H9 (cell line): ENCODE measurements at regions not wholly inside any gene's neighbourhood (a gene's known extent, or its start where the extent isn't known, plus 50 kb on each side); places are given as distances from the start of the nearest gene placed in this dataset.

Experiments used
- DNase-seq: peaks from one replicate; pipeline ENCODE4 v3.0.0-alpha.2; 2017
- H2AFZ ChIP-seq: one replicate; pipeline ENCODE4 v1.6.1; 2013; ENCODE audit warnings: mild to moderate bottlenecking, low read length, control low read depth, moderate library complexity
- H2AK5ac ChIP-seq: 2 replicates; pipeline ENCODE4 v1.6.1; 2013; ENCODE audit warnings: low read length, control low read depth, mixed read lengths; ENCODE audit not compliant: insufficient read length
- H2BK120ac ChIP-seq: one replicate; pipeline ENCODE4 v1.6.1; 2013; ENCODE audit warnings: low read depth, mild to moderate bottlenecking, low read length, control low read depth, inconsistent platforms; ENCODE audit not compliant: poor library complexity, severe bottlenecking
- H2BK12ac ChIP-seq: 2 replicates; pipeline ENCODE4 v1.6.1; 2013; ENCODE audit warnings: low read length, control low read depth, mixed read lengths, low read depth; ENCODE audit not compliant: insufficient read length
- H2BK15ac ChIP-seq: 2 replicates; pipeline ENCODE4 v1.6.1; 2013; ENCODE audit warnings: low read depth, low read length, control low read depth
- H2BK20ac ChIP-seq: one replicate; pipeline ENCODE4 v1.6.1; 2013; ENCODE audit warnings: low read depth, mild to moderate bottlenecking, low read length, control low read depth, inconsistent platforms; ENCODE audit not compliant: poor library complexity, severe bottlenecking
- H2BK5ac ChIP-seq: 2 replicates; pipeline ENCODE4 v1.6.1; 2013; ENCODE audit warnings: low read length, control low read depth, mixed read lengths; ENCODE audit not compliant: insufficient read length
- H3K14ac ChIP-seq: 2 replicates; pipeline ENCODE4 v1.6.1; 2013; ENCODE audit warnings: low read length, control low read depth; ENCODE audit not compliant: insufficient read depth
- H3K18ac ChIP-seq: 2 replicates; pipeline ENCODE4 v1.6.1; 2013; ENCODE audit warnings: low read depth, mild to moderate bottlenecking, mixed read lengths, low read length, control low read depth; ENCODE audit not compliant: insufficient read length
- H3K23ac ChIP-seq: 2 replicates; pipeline ENCODE4 v1.6.1; 2013; ENCODE audit warnings: low read length, control low read depth, mixed read lengths, low read depth; ENCODE audit not compliant: insufficient read length
- H3K23me2 ChIP-seq: 2 replicates; pipeline ENCODE4 v1.6.1; 2013; ENCODE audit warnings: low read depth, mild to moderate bottlenecking, mixed read lengths, low read length, control low read depth; ENCODE audit not compliant: insufficient read length, poor library complexity, severe bottlenecking
- H3K27ac ChIP-seq: 2 replicates; pipeline ENCODE4 v1.5.1; 2013; ENCODE audit warnings: low read length, control low read depth, mixed read lengths, low read depth; ENCODE audit not compliant: insufficient read length
- H3K27me3 ChIP-seq: 2 replicates; pipeline ENCODE4 v1.6.1; 2013; ENCODE audit warnings: low read length, control low read depth, inconsistent platforms; ENCODE audit not compliant: insufficient read depth
- H3K4ac ChIP-seq: 2 replicates; pipeline ENCODE4 v1.6.1; 2013; ENCODE audit warnings: low read depth, mild to moderate bottlenecking, control low read depth, inconsistent platforms, low read length, moderate library complexity
- H3K4me1 ChIP-seq: 2 replicates; pipeline ENCODE4 v1.6.1; 2013; ENCODE audit warnings: low read length, control low read depth, inconsistent platforms; ENCODE audit not compliant: insufficient read depth
- H3K4me2 ChIP-seq: 2 replicates; pipeline ENCODE4 v1.6.1; 2013; ENCODE audit warnings: low read length, control low read depth, mixed read lengths; ENCODE audit not compliant: insufficient read length, insufficient read depth
- H3K56ac ChIP-seq: 2 replicates; pipeline ENCODE4 v1.6.1; 2013; ENCODE audit warnings: low read depth, mild to moderate bottlenecking, mixed read lengths, low read length, control low read depth; ENCODE audit not compliant: insufficient read length
- H3K79me1 ChIP-seq: 2 replicates; pipeline ENCODE4 v1.6.1; 2013; ENCODE audit warnings: low read depth, mild to moderate bottlenecking, moderate library complexity, low read length, control low read depth, inconsistent platforms; ENCODE audit not compliant: insufficient read depth, poor library complexity, severe bottlenecking
- H3K79me2 ChIP-seq: 2 replicates; pipeline ENCODE4 v1.6.1; 2013; ENCODE audit warnings: low read length, control low read depth, inconsistent platforms; ENCODE audit not compliant: insufficient read depth
- H3K9ac ChIP-seq: 2 replicates; pipeline ENCODE4 v1.6.1; 2013; ENCODE audit warnings: low read length, control low read depth, mixed read lengths; ENCODE audit not compliant: insufficient read length; ENCODE audit errors: extremely low read depth
- H3K9me3 ChIP-seq: one replicate; pipeline ENCODE4 v1.6.1; 2013; ENCODE audit warnings: low read depth, low read length, inconsistent platforms; ENCODE audit not compliant: control insufficient read depth
- H3T11ph ChIP-seq: one replicate; pipeline ENCODE4 v1.6.1; 2013; ENCODE audit warnings: mild to moderate bottlenecking, low read length, control low read depth, inconsistent platforms
- H4K20me1 ChIP-seq: one replicate; pipeline ENCODE4 v1.6.1; 2013; ENCODE audit not compliant: control insufficient read depth, insufficient read length, insufficient read depth
- H4K5ac ChIP-seq: 2 replicates; pipeline ENCODE4 v1.6.1; 2013; ENCODE audit warnings: low read depth, mild to moderate bottlenecking, mixed read lengths, low read length, control low read depth; ENCODE audit not compliant: insufficient read length
- H4K8ac ChIP-seq: replicated peaks from 2 replicates; pipeline ENCODE4 v1.6.1; 2013; ENCODE audit warnings: low read length, control low read depth, mixed read lengths, low read depth; ENCODE audit not compliant: insufficient read length
- H4K91ac ChIP-seq: 2 replicates; pipeline ENCODE4 v1.6.1; 2013; ENCODE audit warnings: low read depth, mild to moderate bottlenecking, moderate library complexity, mixed read lengths, low read length, control low read depth; ENCODE audit not compliant: insufficient read length
- H3K27ac Mint-ChIP-seq, 3 experiments: 2 replicates in 2 of 3; 3 replicates in 1 of 3; pipeline ENCODE4 v1.8.0; 2020 to 2021; ENCODE audit warnings: mixed read lengths in 3 of 3, mild to moderate bottlenecking in 1 of 3, moderate library complexity in 1 of 3
- H3K27me3 Mint-ChIP-seq: 2 replicates; pipeline ENCODE4 v1.8.0; 2021; ENCODE audit warnings: low read depth, mild to moderate bottlenecking, moderate library complexity, mixed read lengths
- H3K36me3 Mint-ChIP-seq, 3 experiments: 2 replicates in 2 of 3; 3 replicates in 1 of 3; pipeline ENCODE4 v1.8.0; 2020 to 2021; ENCODE audit warnings: low read depth in 3 of 3, mixed read lengths in 3 of 3; ENCODE audit not compliant: insufficient read depth in 1 of 3
- H3K4me1 Mint-ChIP-seq, 2 experiments: 2 replicates each; pipeline ENCODE4 v1.8.0; 2020; ENCODE audit warnings: mixed read lengths in 2 of 2
- H3K4me3 Mint-ChIP-seq, 2 experiments: 2 replicates in 1 of 2; 3 replicates in 1 of 2; pipeline ENCODE4 v1.8.0; 2020 to 2021; ENCODE audit warnings: mild to moderate bottlenecking in 2 of 2, mixed read lengths in 2 of 2, moderate library complexity in 1 of 2
- H3K9me3 Mint-ChIP-seq, 2 experiments: 2 replicates in 1 of 2; 3 replicates in 1 of 2; pipeline ENCODE4 v1.8.0; 2020; ENCODE audit warnings: mild to moderate bottlenecking in 2 of 2, mixed read lengths in 2 of 2, moderate library complexity in 1 of 2
- CTCF ChIP-seq: fragments of 200-600 bp; sonication (generic); conservative IDR thresholded peaks from 3 replicates; pipeline ENCODE4 v1.8.0; 2021; ENCODE audit warnings: antibody characterized with exemption, mild to moderate bottlenecking
- WGBS: extraction: QIAGEN DNeasy Blood & Tissue Kit; methylation state at CpG from one replicate; pipeline ENCODE4 v1.1.7; 2013; ENCODE audit warnings: missing lambda C conversion rate, low lambda C conversion rate, mixed read lengths; ENCODE audit not compliant: insufficient read length; ENCODE audit errors: extremely low coverage; 5-methylcytosine and 5-hydroxymethylcytosine counted together

- H3K18ac ChIP-seq: no peak overlapping the region
- no peak overlapping the region for H3K56ac ChIP-seq
- no peaks in the 10 kb centered on the region for H3K36me3 Mint-ChIP-seq
- no peak overlapping the region for H2BK5ac ChIP-seq
- H3K9ac ChIP-seq: no peak overlapping the region
- no peak overlapping the region for H2BK12ac ChIP-seq
- no peaks in the 10 kb centered on the region for H4K20me1 ChIP-seq
- WGBS: no CpG with 5 or more reads among the region's 6 CpGs
- no peak overlapping the region for H3K4me2 ChIP-seq
- no peak for TF ChIP-seq CTCF
- H2AK5ac ChIP-seq: no peak overlapping the region
- no peak overlapping the region for H3K27ac Mint-ChIP-seq
- H3T11ph ChIP-seq: no peak overlapping the region
- H3K27ac ChIP-seq: no peak overlapping the region
- no peak overlapping the region for H4K5ac ChIP-seq
- H3K9me3 ChIP-seq: no peaks in the 10 kb centered on the region
- no peak overlapping the region for H4K8ac ChIP-seq
- no peak overlapping the region for H4K91ac ChIP-seq
- peaks cover 0 to 3% of the 10 kb centered on the region in 2 experiments; a peak in 2 of 4 replicates for H3K4me1 Mint-ChIP-seq
- no peak overlapping the region for H3K14ac ChIP-seq
- H2BK20ac ChIP-seq: no peak overlapping the region
- no peaks in the 10 kb centered on the region for H3K23me2 ChIP-seq
- H3K27me3 Mint-ChIP-seq: peaks cover 2% of the 10 kb centered on the region
- no peaks in the 10 kb centered on the region for H3K79me1 ChIP-seq
- no peak overlapping the region for H2BK15ac ChIP-seq
- no peak overlapping the region for H3K4me3 Mint-ChIP-seq
- H2AFZ ChIP-seq: no peak overlapping the region
- no peak overlapping the region for H3K23ac ChIP-seq
- no peaks in the 10 kb centered on the region for H3K79me2 ChIP-seq
- H2BK120ac ChIP-seq: no peak overlapping the region
- no peak for DNase-seq
- no peaks in the 10 kb centered on the region for H3K27me3 ChIP-seq
- no peak overlapping the region for H3K4ac ChIP-seq
- H3K4me1 ChIP-seq: no peaks in the 10 kb centered on the region
- H3K9me3 Mint-ChIP-seq: no peaks in the 10 kb centered on the region
Observed at GRCh38 chr17:72446118-72446517, 325.3 kb downstream of the SOX9 start.
